ENCODE measurements at regions not wholly inside any gene's neighbourhood (a gene's known extent, or its start where the extent isn't known, plus 50 kb on each side); places are given as distances from the start of the nearest gene placed in this dataset.
A peak's percentile ranks its signal among the peaks of the same experiment; 100 is the strongest.

- TF ChIP-seq MTA3 (IDR thresholded peaks at IDR 0.05; ENCODE audit: borderline replicate concordance, low read length): peak; percentile 84; the same call in 1 of the 2 replicates
- no peak for TF ChIP-seq ASH2L (IDR thresholded peaks at IDR 0.05; ENCODE audit: borderline replicate concordance, low read depth)
- TF ChIP-seq FOS (IDR thresholded peaks at IDR 0.05; ENCODE audit: borderline replicate concordance, extremely low read depth, insufficient read length): no peak
- peak; percentile 99 for TF ChIP-seq MTA2 (IDR thresholded peaks at IDR 0.05; ENCODE audit: low read depth)
- TF ChIP-seq TAF1 (IDR thresholded peaks at IDR 0.05; ENCODE audit: borderline replicate concordance, low read depth, low read length): no peak
- peak; percentile 96 for TF ChIP-seq PKNOX1 (IDR thresholded peaks at IDR 0.05)
- TF ChIP-seq CBX3 (IDR thresholded peaks at IDR 0.05; ENCODE audit: borderline replicate concordance, low read depth): no peak
- TF ChIP-seq, protein P1, sequence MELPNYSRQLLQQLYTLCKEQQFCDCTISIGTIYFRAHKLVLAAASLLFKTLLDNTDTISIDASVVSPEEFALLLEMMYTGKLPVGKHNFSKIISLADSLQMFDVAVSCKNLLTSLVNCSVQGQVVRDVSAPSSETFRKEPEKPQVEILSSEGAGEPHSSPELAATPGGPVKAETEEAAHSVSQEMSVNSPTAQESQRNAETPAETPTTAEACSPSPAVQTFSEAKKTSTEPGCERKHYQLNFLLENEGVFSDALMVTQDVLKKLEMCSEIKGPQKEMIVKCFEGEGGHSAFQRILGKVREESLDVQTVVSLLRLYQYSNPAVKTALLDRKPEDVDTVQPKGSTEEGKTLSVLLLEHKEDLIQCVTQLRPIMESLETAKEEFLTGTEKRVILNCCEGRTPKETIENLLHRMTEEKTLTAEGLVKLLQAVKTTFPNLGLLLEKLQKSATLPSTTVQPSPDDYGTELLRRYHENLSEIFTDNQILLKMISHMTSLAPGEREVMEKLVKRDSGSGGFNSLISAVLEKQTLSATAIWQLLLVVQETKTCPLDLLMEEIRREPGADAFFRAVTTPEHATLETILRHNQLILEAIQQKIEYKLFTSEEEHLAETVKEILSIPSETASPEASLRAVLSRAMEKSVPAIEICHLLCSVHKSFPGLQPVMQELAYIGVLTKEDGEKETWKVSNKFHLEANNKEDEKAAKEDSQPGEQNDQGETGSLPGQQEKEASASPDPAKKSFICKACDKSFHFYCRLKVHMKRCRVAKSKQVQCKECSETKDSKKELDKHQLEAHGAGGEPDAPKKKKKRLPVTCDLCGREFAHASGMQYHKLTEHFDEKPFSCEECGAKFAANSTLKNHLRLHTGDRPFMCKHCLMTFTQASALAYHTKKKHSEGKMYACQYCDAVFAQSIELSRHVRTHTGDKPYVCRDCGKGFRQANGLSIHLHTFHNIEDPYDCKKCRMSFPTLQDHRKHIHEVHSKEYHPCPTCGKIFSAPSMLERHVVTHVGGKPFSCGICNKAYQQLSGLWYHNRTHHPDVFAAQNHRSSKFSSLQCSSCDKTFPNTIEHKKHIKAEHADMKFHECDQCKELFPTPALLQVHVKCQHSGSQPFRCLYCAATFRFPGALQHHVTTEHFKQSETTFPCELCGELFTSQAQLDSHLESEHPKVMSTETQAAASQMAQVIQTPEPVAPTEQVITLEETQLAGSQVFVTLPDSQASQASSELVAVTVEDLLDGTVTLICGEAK (IDR thresholded peaks at IDR 0.05; ENCODE audit: borderline replicate concordance): no peak
- no peak for TF ChIP-seq SREBF2 (IDR thresholded peaks at IDR 0.05; ENCODE audit: low read length)
- TF ChIP-seq MYB (IDR thresholded peaks at IDR 0.05; ENCODE audit: borderline replicate concordance, low read depth, low read length): 0 out of 2 replicates have a peak, but pooled peaks have one; percentile 37
- TF ChIP-seq ETV6 (conservative IDR thresholded peaks at IDR 0.05 in 1 of 2, IDR thresholded peaks at IDR 0.05 in 1 of 2; ENCODE audit: borderline replicate concordance in 1 of 2, low read depth in 1 of 2): peak in 1 of 2 experiments; percentile 64; a peak in 1 of 4 replicates
- no peak for TF ChIP-seq SUPT20H (IDR thresholded peaks at IDR 0.05; ENCODE audit: borderline replicate concordance, control insufficient read depth, low read depth, low read length)
- TF ChIP-seq, protein P2, sequence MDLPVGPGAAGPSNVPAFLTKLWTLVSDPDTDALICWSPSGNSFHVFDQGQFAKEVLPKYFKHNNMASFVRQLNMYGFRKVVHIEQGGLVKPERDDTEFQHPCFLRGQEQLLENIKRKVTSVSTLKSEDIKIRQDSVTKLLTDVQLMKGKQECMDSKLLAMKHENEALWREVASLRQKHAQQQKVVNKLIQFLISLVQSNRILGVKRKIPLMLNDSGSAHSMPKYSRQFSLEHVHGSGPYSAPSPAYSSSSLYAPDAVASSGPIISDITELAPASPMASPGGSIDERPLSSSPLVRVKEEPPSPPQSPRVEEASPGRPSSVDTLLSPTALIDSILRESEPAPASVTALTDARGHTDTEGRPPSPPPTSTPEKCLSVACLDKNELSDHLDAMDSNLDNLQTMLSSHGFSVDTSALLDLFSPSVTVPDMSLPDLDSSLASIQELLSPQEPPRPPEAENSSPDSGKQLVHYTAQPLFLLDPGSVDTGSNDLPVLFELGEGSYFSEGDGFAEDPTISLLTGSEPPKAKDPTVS (IDR thresholded peaks at IDR 0.05; ENCODE audit: low read depth, low read length): no peak
- TF ChIP-seq BCL11A (IDR thresholded peaks at IDR 0.05; ENCODE audit: low read depth, low read length): peak; percentile 79
- peak; percentile 93 for TF ChIP-seq NBN (IDR thresholded peaks at IDR 0.05)
- no peak for TF ChIP-seq E4F1 (IDR thresholded peaks at IDR 0.05; ENCODE audit: borderline replicate concordance, partially characterized antibody)
- TF ChIP-seq CHD1 (IDR thresholded peaks at IDR 0.05; ENCODE audit: low read depth, low read length): no peak
- TF ChIP-seq, protein P3, sequence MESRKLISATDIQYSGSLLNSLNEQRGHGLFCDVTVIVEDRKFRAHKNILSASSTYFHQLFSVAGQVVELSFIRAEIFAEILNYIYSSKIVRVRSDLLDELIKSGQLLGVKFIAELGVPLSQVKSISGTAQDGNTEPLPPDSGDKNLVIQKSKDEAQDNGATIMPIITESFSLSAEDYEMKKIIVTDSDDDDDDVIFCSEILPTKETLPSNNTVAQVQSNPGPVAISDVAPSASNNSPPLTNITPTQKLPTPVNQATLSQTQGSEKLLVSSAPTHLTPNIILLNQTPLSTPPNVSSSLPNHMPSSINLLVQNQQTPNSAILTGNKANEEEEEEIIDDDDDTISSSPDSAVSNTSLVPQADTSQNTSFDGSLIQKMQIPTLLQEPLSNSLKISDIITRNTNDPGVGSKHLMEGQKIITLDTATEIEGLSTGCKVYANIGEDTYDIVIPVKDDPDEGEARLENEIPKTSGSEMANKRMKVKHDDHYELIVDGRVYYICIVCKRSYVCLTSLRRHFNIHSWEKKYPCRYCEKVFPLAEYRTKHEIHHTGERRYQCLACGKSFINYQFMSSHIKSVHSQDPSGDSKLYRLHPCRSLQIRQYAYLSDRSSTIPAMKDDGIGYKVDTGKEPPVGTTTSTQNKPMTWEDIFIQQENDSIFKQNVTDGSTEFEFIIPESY (IDR thresholded peaks at IDR 0.05): no peak; the same call in 1 of the 2 replicates
These were observed 190.1 kb downstream of the HLX start (continued) for GRCh38 chr1:221069178-221069903.
